Upper lobe of left lung (tissue), 6 donors: ENCODE measurements at regions not wholly inside any gene's neighbourhood (a gene's known extent, or its start where the extent isn't known, plus 50 kb on each side); places are given as distances from the start of the nearest gene placed in this dataset.

Experiments used
- ATAC-seq, 2 donors: fragments of 200-7000 bp; cut with Tn5 transposase; one replicate each; pipeline ENCODE4 v1.9.1; 2022; ENCODE audit warnings: mild to moderate bottlenecking in 2 of 2, moderate library complexity in 2 of 2; ENCODE audit not compliant: low FRiP score in 2 of 2
- DNase-seq, 2 donors: peaks; one replicate each; pipeline ENCODE4 v3.0.0-alpha.2; 2019 to 2020
- H3K27ac ChIP-seq, 4 donors: fragments of 200-600 bp; sonication (generic); one replicate each; pipeline ENCODE4 v1.5.1; 2016 to 2019
- H3K27me3 ChIP-seq, 4 donors: fragments of 200-600 bp; sonication (generic); one replicate each; pipeline ENCODE4 v1.5.1; 2017 to 2019
- H3K36me3 ChIP-seq, 4 donors: fragments of 200-600 bp; sonication (generic); one replicate each; pipeline ENCODE4 v1.5.1; 2016 to 2019
- H3K4me1 ChIP-seq, 4 donors: fragments of 200-600 bp; sonication (generic); one replicate each; pipeline ENCODE4 v1.5.1; 2018 to 2019
- H3K4me3 ChIP-seq, 4 donors: fragments of 200-600 bp; sonication (generic); one replicate each; pipeline ENCODE4 v1.5.1; 2017 to 2019; ENCODE audit warnings: mild to moderate bottlenecking in 2 of 4, moderate library complexity in 1 of 4
- H3K9me3 ChIP-seq, 4 donors: fragments of 200-600 bp; sonication (generic); one replicate each; pipeline ENCODE4 v1.5.1; 2018 to 2019
- EP300 ChIP-seq, 4 donors: sonication (generic); formaldehyde crosslinking; IDR thresholded peaks; one replicate each; pipeline ENCODE4 v1.5.1; 2017; ENCODE audit warnings: antibody characterized with exemption in 4 of 4, control low read depth in 2 of 4
- POLR2A ChIP-seq, 4 donors: fragments of 450-650 bp; IDR thresholded peaks; one replicate each; pipeline ENCODE4 v1.5.1; 2016 to 2017; ENCODE audit warnings: antibody characterized with exemption in 4 of 4, mild to moderate bottlenecking in 2 of 4
- POLR2AphosphoS5 ChIP-seq, 2 donors: sonication (generic); formaldehyde crosslinking; IDR thresholded peaks; one replicate each; pipeline ENCODE4 v1.5.1; 2017; ENCODE audit warnings: antibody characterized with exemption in 2 of 2
- WGBS, 2 donors: methylation state at CpG; one replicate each; pipeline ENCODE4 v1.1.5; 2017 to 2018; 5-methylcytosine and 5-hydroxymethylcytosine counted together
- TF ChIP-seq, protein P1 (sequence below), 6 experiments: fragments of 450-650 bp in 4 of 6; fragments of 200-600 bp in 2 of 6; sonication (generic) in 2 of 6; IDR thresholded peaks; one replicate each; pipeline ENCODE4 v1.5.1; 2016 to 2019; ENCODE audit warnings: antibody characterized with exemption in 6 of 6
- donor health status: DM: no; HTN: no; CAD: no; lungs with moderate emphysema.
- donor health status: DM: no; HTN: yes; CAD: no; lungs with severe emphysema.

DNA sequence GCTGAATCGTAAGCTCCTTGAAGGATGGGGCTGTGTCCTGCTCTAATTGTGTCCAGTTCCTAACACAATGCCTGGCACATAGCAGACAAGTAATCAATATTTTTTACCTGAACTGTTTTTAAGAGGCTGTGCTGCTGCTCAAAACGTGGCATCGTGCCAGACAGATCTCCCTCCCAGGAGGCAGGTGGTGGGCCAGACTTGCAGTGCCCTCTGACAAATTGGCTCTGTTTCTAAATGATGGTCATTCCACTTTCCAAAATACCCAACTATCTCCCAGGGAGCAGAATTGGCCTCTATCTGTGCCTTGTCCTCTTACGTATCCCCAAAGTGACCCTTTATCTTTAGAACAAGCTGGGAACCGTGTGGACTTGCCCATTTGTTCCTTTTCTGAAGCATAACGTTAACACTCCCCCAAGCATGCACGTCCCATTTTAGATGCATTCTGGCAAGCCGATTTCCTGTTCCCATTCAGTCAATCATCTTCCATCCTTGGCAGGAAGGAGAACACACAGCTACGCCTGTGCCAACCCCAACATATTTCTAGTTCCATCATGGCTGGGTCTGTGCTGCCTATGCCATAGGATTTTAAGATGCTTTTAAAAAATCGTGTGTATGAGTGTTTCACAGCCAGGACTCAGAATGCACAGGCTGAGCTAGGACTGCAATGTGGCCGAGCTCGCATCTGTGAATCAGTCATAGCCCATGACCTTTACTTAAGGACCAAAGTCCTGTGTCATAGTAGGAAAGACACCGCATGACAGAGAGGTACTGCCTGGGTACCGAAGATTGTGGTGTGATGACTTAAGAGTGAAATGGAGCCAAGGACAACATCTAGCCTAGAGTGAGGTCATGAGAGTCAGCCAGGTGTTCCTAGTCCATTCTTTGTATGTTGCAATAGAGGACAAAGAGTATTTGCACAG lies 408.6 kb downstream of the PRDM2 start:
- H3K36me3 ChIP-seq, result no peaks in the 10 kb centered on the region
- TF ChIP-seq, protein P1, sequence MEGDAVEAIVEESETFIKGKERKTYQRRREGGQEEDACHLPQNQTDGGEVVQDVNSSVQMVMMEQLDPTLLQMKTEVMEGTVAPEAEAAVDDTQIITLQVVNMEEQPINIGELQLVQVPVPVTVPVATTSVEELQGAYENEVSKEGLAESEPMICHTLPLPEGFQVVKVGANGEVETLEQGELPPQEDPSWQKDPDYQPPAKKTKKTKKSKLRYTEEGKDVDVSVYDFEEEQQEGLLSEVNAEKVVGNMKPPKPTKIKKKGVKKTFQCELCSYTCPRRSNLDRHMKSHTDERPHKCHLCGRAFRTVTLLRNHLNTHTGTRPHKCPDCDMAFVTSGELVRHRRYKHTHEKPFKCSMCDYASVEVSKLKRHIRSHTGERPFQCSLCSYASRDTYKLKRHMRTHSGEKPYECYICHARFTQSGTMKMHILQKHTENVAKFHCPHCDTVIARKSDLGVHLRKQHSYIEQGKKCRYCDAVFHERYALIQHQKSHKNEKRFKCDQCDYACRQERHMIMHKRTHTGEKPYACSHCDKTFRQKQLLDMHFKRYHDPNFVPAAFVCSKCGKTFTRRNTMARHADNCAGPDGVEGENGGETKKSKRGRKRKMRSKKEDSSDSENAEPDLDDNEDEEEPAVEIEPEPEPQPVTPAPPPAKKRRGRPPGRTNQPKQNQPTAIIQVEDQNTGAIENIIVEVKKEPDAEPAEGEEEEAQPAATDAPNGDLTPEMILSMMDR (IDR thresholded peaks at IDR 0.05), result no peak
- H3K4me3 ChIP-seq, result no peak overlapping the region
- 59 to 72% methylated on average over 14 of the region's 14 CpGs for WGBS, 2 donors
- ATAC-seq (no peak), DNase-seq (no peak)
- H3K27me3 ChIP-seq, result no peaks in the 10 kb centered on the region
- no peak overlapping the region for H3K27ac ChIP-seq
- no peaks in the 10 kb centered on the region for H3K9me3 ChIP-seq
- H3K4me1 ChIP-seq, result no peaks in the 10 kb centered on the region

DNA sequence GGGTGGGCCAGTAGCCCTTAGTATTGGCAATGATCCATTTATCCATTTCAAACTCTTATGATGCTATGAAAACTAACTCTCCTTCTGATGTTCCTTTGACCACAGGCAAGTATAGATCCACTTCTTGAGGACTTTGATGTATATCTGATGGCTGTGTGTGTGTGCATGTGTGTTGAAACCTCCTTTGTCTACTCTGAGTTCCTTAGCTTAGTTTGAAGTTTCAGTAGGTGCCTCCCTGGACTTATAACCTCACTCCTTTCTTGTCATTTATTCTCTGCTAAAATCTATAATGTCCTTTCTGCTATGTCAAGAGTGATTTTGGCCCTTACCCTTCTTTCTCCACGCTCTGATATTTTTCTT lies 409.3 kb downstream of the PRDM2 start:
- H3K4me1 ChIP-seq, result no peaks in the 10 kb centered on the region
- no peak overlapping the region for H3K27ac ChIP-seq
- ATAC-seq (no peak), DNase-seq (no peak)
- no peaks in the 10 kb centered on the region for H3K9me3 ChIP-seq
- TF ChIP-seq POLR2A (IDR thresholded peaks at IDR 0.05) (no peak), POLR2AphosphoS5 (IDR thresholded peaks at IDR 0.05) (no peak), EP300 (IDR thresholded peaks at IDR 0.05) (no peak)
- TF ChIP-seq, protein P1 (IDR thresholded peaks at IDR 0.05), result no peak
- no peaks in the 10 kb centered on the region for H3K36me3 ChIP-seq
- no peak overlapping the region for H3K4me3 ChIP-seq
- WGBS, 2 donors, result 70 to 81% methylated on average over 1 of the region's 1 CpG
- H3K27me3 ChIP-seq, result no peaks in the 10 kb centered on the region

DNA sequence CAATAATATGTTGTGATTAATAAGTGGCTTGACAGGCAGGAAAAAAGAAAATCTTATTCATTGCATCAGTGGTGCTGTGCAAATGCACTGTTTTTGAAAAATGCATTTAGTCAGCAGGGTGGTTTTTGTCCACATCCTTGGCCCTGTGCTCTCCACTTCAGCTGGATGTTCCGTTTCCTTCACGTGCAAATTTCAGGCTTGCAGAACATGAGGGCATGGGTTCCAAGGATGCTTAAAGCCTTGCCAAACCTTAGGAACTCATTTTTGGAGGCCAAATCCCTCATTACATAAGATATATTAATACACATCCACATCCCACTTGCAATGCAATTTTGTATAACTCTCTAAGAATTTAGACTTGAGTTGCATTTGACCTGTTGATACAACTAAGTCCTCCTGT lies 410.1 kb downstream of the PRDM2 start:
- H3K9me3 ChIP-seq, result no peaks in the 10 kb centered on the region
- TF ChIP-seq POLR2AphosphoS5 (IDR thresholded peaks at IDR 0.05) (no peak), EP300 (IDR thresholded peaks at IDR 0.05) (no peak)

DNA sequence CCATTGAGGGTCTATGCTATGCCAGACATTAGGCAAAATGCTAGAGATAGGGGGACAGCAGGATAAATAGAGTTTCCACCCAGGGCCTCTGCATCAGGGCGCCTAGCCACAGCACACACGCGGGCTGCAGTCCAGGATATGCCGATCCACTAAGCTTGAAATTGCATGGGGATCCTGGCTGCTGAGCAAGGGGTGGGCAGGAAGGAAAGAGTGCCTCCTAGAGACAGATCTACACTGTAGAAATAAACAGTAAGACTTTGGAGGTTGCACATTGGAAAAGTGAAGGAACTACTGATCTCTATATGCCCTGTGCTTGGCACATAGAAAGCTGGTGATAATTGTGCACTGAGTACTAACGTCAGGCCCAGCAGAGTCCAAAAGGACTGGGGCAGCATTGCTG lies 411.1 kb downstream of the PRDM2 start:
- ATAC-seq (no peak), DNase-seq (no peak)
- Histone ChIP-seq H3K27me3 (no peaks in the 10 kb centered on the region), H3K36me3 (no peaks in the 10 kb centered on the region), H3K4me3 (no peak overlapping the region), H3K9me3 (no peaks in the 10 kb centered on the region), H3K4me1 (no peaks in the 10 kb centered on the region), H3K27ac (no peak overlapping the region)
- TF ChIP-seq, protein P1 (IDR thresholded peaks at IDR 0.05), result no peak
- TF ChIP-seq POLR2AphosphoS5 (IDR thresholded peaks at IDR 0.05) (no peak), POLR2A (IDR thresholded peaks at IDR 0.05) (no peak), EP300 (IDR thresholded peaks at IDR 0.05) (no peak)
- 73 to 91% methylated on average over 3 to 5 of the region's 5 CpGs for WGBS, 2 donors

More for the DNA sequence above, 410.1 kb downstream of the PRDM2 start:
- WGBS, 2 donors, result 75 to 77% methylated on average over 2 of the region's 2 CpGs
- Histone ChIP-seq H3K27ac (no peak overlapping the region), H3K4me3 (no peak overlapping the region), H3K36me3 (no peaks in the 10 kb centered on the region), H3K27me3 (no peaks in the 10 kb centered on the region), H3K4me1 (no peaks in the 10 kb centered on the region)
- no peak for ATAC-seq
- no peak for DNase-seq

DNA sequence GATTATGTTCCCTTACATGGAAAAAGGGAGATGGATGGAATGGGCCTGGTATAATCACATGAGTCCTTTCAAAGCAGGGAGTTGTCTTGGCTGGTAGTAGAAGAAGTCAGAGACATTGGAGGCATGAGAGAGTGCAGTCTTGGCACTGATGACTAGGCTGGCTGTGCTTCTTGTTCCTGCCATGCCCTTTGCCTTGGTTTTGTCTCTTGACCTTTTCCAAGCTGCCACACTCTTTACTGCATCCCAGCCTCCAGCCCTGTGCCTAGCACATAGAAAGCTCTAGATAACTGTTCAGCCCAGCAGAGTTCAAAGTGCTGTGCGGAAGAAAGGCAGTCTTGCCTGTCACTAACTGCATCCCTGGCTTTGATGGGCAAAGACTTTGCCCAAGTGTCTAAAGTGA lies 412.6 kb downstream of the PRDM2 start:
- H3K27me3 ChIP-seq, result no peaks in the 10 kb centered on the region
- no peak for DNase-seq
- no peaks in the 10 kb centered on the region for H3K4me1 ChIP-seq

More for the DNA sequence above, 412.6 kb downstream of the PRDM2 start:
- WGBS, 2 donors, result 88 to 93% methylated on average over 1 of the region's 1 CpG
- no peaks in the 10 kb centered on the region for H3K9me3 ChIP-seq
- no peak for ATAC-seq
- no peak overlapping the region for H3K4me3 ChIP-seq
- H3K27ac ChIP-seq, result no peak overlapping the region
- no peak for TF ChIP-seq POLR2A (IDR thresholded peaks at IDR 0.05)
- TF ChIP-seq, protein P1 (IDR thresholded peaks at IDR 0.05), result no peak
- TF ChIP-seq EP300 (IDR thresholded peaks at IDR 0.05), result no peak
- no peak for TF ChIP-seq POLR2AphosphoS5 (IDR thresholded peaks at IDR 0.05)
- H3K36me3 ChIP-seq, result no peaks in the 10 kb centered on the region
